B cell (primary cell): ENCODE measurements at regions not wholly inside any gene's neighbourhood (a gene's known extent, or its start where the extent isn't known, plus 50 kb on each side); places are given as distances from the start of the nearest gene placed in this dataset.

Source experiments
- ATAC-seq: fragments of 200-7000 bp; cut with Tn5 transposase; one replicate; pipeline ENCODE4 v1.10.0; 2021; ENCODE audit warnings: low read depth, mild to moderate bottlenecking, moderate number of reproducible peaks, moderate library complexity
- CTCF ChIA-PET: fragments of 350-600 bp; sonication (Branson Sonifier 250); formaldehyde crosslinking; loops from one replicate; lab custom pipeline; 2021; ENCODE audit warnings: antibody characterized with exemption, inconsistent platforms; lab: Charles Lee
- POLR2A ChIA-PET: fragments of 350-600 bp; sonication (Branson Sonifier 250); formaldehyde crosslinking; loops from one replicate; lab custom pipeline; 2021; ENCODE audit warnings: antibody characterized with exemption; lab: Charles Lee
- DNase-seq: peaks from one replicate; pipeline ENCODE4 v3.0.0; 2013
- H2AFZ ChIP-seq: 2 replicates; pipeline ENCODE4 v1.6.1; 2012; ENCODE audit warnings: mild to moderate bottlenecking, low read depth, low read length; ENCODE audit not compliant: insufficient read depth, poor library complexity, severe bottlenecking
- H3K27ac ChIP-seq, 2 donors: 1 replicate in 1 of 2; 2 replicates in 1 of 2; pipeline ENCODE4 v1.5.1; 2012 to 2013; ENCODE audit warnings: low read length in 2 of 2, mild to moderate bottlenecking in 2 of 2, moderate library complexity in 1 of 2
- H3K27me3 ChIP-seq, 4 experiments: fragments of 200-600 bp in 1 of 4; sonication (generic) in 1 of 4; replicated peaks in 1 of 4; 1 replicate in 2 of 4; 2 replicates in 2 of 4; pipeline versions ENCODE4 v1.6.1 to v1.7.0; 2013 to 2016; ENCODE audit warnings: low read length in 3 of 4, mild to moderate bottlenecking in 2 of 4, mixed read lengths in 1 of 4, moderate library complexity in 1 of 4; ENCODE audit not compliant: insufficient read depth in 4 of 4, control insufficient read depth in 3 of 4; ENCODE audit errors: control extremely low read depth in 1 of 4
- H3K36me3 ChIP-seq, 2 experiments: replicated peaks in 1 of 2; 1 replicate in 1 of 2; 2 replicates in 1 of 2; pipeline versions ENCODE4 v1.6.1 to v1.7.1; 2013; ENCODE audit warnings: low read length in 1 of 2; ENCODE audit not compliant: insufficient read depth in 2 of 2, control insufficient read depth in 1 of 2; ENCODE audit errors: control extremely low read depth in 1 of 2, extremely low read depth in 1 of 2
- H3K4me1 ChIP-seq, 2 donors: fragments of 200-600 bp in 1 of 2; sonication (generic) in 1 of 2; 1 replicate in 1 of 2; 2 replicates in 1 of 2; pipeline versions ENCODE4 v1.5.1 to v1.6.1; 2013 to 2017; ENCODE audit warnings: low read length in 2 of 2; ENCODE audit not compliant: control insufficient read depth in 2 of 2, insufficient read depth in 2 of 2
- H3K4me2 ChIP-seq: replicated peaks from 2 replicates; pipeline ENCODE3; 2012; ENCODE audit warnings: mild to moderate bottlenecking, low read depth, low read length; ENCODE audit not compliant: poor library complexity, severe bottlenecking
- H3K4me3 ChIP-seq, 5 experiments: fragments of 200-600 bp in 1 of 5; sonication (generic) in 1 of 5; 1 replicate in 3 of 5; 2 replicates in 2 of 5; pipeline versions ENCODE4 v1.5.1 to v1.7.0; 2011 to 2016; ENCODE audit warnings: low read length in 4 of 5, mild to moderate bottlenecking in 4 of 5, low read depth in 2 of 5, control low read depth in 1 of 5, moderate library complexity in 1 of 5; ENCODE audit not compliant: insufficient read depth in 1 of 5; ENCODE audit errors: control extremely low read depth in 1 of 5, extremely low read depth in 1 of 5
- H3K79me2 ChIP-seq: fragments of 200-600 bp; sonication (generic); one replicate; pipeline ENCODE4 v1.6.0; 2016; ENCODE audit warnings: low read length; ENCODE audit not compliant: control insufficient read depth, insufficient read depth
- H3K9ac ChIP-seq: fragments of 200-600 bp; sonication (generic); 2 replicates; pipeline ENCODE4 v1.6.1; 2017; ENCODE audit warnings: mild to moderate bottlenecking, low read length, moderate library complexity
- H3K9me3 ChIP-seq, 3 donors: one replicate each; pipeline versions ENCODE4 v1.6.1 to v1.7.1; 2013; ENCODE audit warnings: low read length in 2 of 3; ENCODE audit not compliant: control insufficient read depth in 2 of 3, insufficient read depth in 1 of 3; ENCODE audit errors: control extremely low read depth in 1 of 3
- H4K20me1 ChIP-seq: 2 replicates; pipeline ENCODE4 v1.6.0; 2012; ENCODE audit warnings: mild to moderate bottlenecking, low read length; ENCODE audit not compliant: insufficient read depth, control insufficient read depth, poor library complexity, severe bottlenecking
- H3K27ac Mint-ChIP-seq: one replicate; pipeline ENCODE4 v1.8.0; 2021; ENCODE audit warnings: mixed read lengths
- H3K27me3 Mint-ChIP-seq: one replicate; pipeline ENCODE4 v1.8.0; 2021; ENCODE audit warnings: mixed read lengths
- H3K4me1 Mint-ChIP-seq: one replicate; pipeline ENCODE4 v1.8.0; 2021; ENCODE audit warnings: mixed read lengths
- H3K4me3 Mint-ChIP-seq: one replicate; pipeline ENCODE4 v1.8.0; 2021; ENCODE audit warnings: mixed read lengths
- H3K9me3 Mint-ChIP-seq: one replicate; pipeline ENCODE4 v1.8.0; 2022; ENCODE audit warnings: mixed read lengths; ENCODE audit not compliant: insufficient read depth
- EZH2 ChIP-seq: IDR thresholded peaks from 2 replicates; pipeline ENCODE4 v1.6.1; 2012; ENCODE audit warnings: borderline replicate concordance, low read depth, mild to moderate bottlenecking, moderate library complexity, low read length; ENCODE audit not compliant: insufficient read depth, poor library complexity, severe bottlenecking
- WGBS: methylation state at CpG from one replicate; pipeline ENCODE4 v1.1.5; 2013; ENCODE audit warnings: missing lambda C conversion rate; ENCODE audit not compliant: insufficient coverage; 5-methylcytosine and 5-hydroxymethylcytosine counted together
- intact Hi-C: fragments of 100-400 bp; cut with micrococcal nuclease; formaldehyde crosslinking; loops from one replicate; pipeline ENCODE4 v1.10.0; 2022
- TF ChIP-seq, protein P1 (sequence below): fragments of 200-600 bp; IDR thresholded peaks from one replicate; pipeline ENCODE4 v1.8.0; 2022; ENCODE audit warnings: antibody characterized with exemption, mild to moderate bottlenecking

DNA sequence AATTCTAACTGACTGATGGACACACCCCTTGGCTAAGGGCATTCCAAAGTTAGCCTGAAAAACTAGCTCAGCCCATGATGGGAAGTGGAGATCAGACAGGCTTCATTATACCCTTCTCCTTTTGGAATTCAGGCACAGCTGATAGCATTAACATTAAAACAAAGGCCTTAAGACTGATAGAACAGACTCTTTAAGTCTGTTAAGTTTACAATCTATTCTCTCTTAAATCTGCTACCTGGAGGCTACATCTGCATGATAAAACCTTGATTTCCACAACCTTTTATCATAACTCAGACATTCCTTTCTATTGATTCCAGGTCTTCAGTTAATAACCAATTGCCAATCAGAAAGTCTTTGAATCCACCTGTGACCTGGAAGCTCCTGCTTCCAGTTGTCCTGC, 281.4 kb downstream of the TUSC1 start:
- intact Hi-C loops: no loop called here
- Mint-ChIP-seq H3K27ac (no peak overlapping the region), H3K4me3 (no peak overlapping the region), H3K27me3 (no peaks in the 10 kb centered on the region), H3K4me1 (no peaks in the 10 kb centered on the region), H3K9me3 (no peaks in the 10 kb centered on the region)
- H3K4me3 ChIP-seq: no peak overlapping the region
- no peak overlapping the region for H2AFZ ChIP-seq
- CTCF ChIA-PET: no interaction called here
- H3K4me1 ChIP-seq: no peaks in the 10 kb centered on the region
- H3K36me3 ChIP-seq: no peaks in the 10 kb centered on the region
- H3K9me3 ChIP-seq: no peaks in the 10 kb centered on the region
- H3K9ac ChIP-seq: no peak overlapping the region
- no peak for TF ChIP-seq EZH2
- TF ChIP-seq, protein P1, sequence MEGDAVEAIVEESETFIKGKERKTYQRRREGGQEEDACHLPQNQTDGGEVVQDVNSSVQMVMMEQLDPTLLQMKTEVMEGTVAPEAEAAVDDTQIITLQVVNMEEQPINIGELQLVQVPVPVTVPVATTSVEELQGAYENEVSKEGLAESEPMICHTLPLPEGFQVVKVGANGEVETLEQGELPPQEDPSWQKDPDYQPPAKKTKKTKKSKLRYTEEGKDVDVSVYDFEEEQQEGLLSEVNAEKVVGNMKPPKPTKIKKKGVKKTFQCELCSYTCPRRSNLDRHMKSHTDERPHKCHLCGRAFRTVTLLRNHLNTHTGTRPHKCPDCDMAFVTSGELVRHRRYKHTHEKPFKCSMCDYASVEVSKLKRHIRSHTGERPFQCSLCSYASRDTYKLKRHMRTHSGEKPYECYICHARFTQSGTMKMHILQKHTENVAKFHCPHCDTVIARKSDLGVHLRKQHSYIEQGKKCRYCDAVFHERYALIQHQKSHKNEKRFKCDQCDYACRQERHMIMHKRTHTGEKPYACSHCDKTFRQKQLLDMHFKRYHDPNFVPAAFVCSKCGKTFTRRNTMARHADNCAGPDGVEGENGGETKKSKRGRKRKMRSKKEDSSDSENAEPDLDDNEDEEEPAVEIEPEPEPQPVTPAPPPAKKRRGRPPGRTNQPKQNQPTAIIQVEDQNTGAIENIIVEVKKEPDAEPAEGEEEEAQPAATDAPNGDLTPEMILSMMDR: no peak
- no peak overlapping the region for H3K4me2 ChIP-seq
- no peaks in the 10 kb centered on the region for H3K79me2 ChIP-seq
- H3K27ac ChIP-seq: no peak overlapping the region
- POLR2A ChIA-PET: no interaction called here
- H4K20me1 ChIP-seq: no peaks in the 10 kb centered on the region
- DNase-seq (no peak), ATAC-seq (no peak)
- no peaks in the 10 kb centered on the region for H3K27me3 ChIP-seq

GRCh38 chr9:25381141-25381540, 297.1 kb downstream of the TUSC1 start:
- Histone ChIP-seq H3K36me3 (no peaks in the 10 kb centered on the region), H3K4me3 (no peak overlapping the region), H3K27me3 (no peaks in the 10 kb centered on the region), H3K9me3 (peaks cover 0 to 6% (median 0%) of the 10 kb centered on the region in 3 donors), H3K4me2 (no peak overlapping the region), H3K27ac (no peak overlapping the region), H3K79me2 (no peaks in the 10 kb centered on the region), H4K20me1 (no peaks in the 10 kb centered on the region), H2AFZ (no peak overlapping the region), H3K4me1 (no peaks in the 10 kb centered on the region), H3K9ac (no peak overlapping the region)
- intact Hi-C loops: no loop called here
- no peak for ATAC-seq
- H3K27ac Mint-ChIP-seq: no peak overlapping the region
- H3K4me1 Mint-ChIP-seq: no peaks in the 10 kb centered on the region
- no peak overlapping the region for H3K4me3 Mint-ChIP-seq
- H3K27me3 Mint-ChIP-seq: no peaks in the 10 kb centered on the region
- H3K9me3 Mint-ChIP-seq: no peaks in the 10 kb centered on the region
- TF ChIP-seq EZH2: no peak
- TF ChIP-seq, protein P1: no peak
- DNase-seq: no peak
- no CpG with 5 or more reads among the region's 1 CpG for WGBS
- ChIA-PET POLR2A (no interaction called here), CTCF (no interaction called here)
